GM03348 (cell line): ENCODE measurements at regions not wholly inside any gene's neighbourhood (a gene's known extent, or its start where the extent isn't known, plus 50 kb on each side); places are given as distances from the start of the nearest gene placed in this dataset.
"Not testable (repeated sequence)": the region's sequence is repeated elsewhere in the genome, so short reads cannot be mapped to it uniquely, and the experiment has no call there.

Source experiments
- DNase-seq: peaks from one replicate; pipeline ENCODE4 v3.0.0; 2012; ENCODE audit warnings: low spot score

GRCh38 chr5:106698169-106698568 lies 972.6 kb downstream of the EFNA5 start:
- DNase-seq: no peak

GRCh38 chr5:106691701-106692100 lies 979.0 kb downstream of the EFNA5 start:
- no peak for DNase-seq

GRCh38 chr5:106690585-106690984 lies 980.2 kb downstream of the EFNA5 start:
- no peak for DNase-seq

GRCh38 chr5:106680330-106680729 lies 990.4 kb downstream of the EFNA5 start:
- no peak for DNase-seq

GRCh38 chr5:106677057-106677456 lies 993.7 kb downstream of the EFNA5 start:
- DNase-seq: no peak

- no peak for DNase-seq
Measured at GRCh38 chr5:106675687-106676086, 995.0 kb downstream of the EFNA5 start.

GRCh38 chr5:106673941-106674340 lies 996.8 kb downstream of the EFNA5 start:
- no peak for DNase-seq

- no peak for DNase-seq
Measured at GRCh38 chr5:106661866-106662265, 1008.9 kb downstream of the EFNA5 start.

GRCh38 chr5:106660681-106661080 lies 1010.1 kb downstream of the EFNA5 start:
- DNase-seq: no peak

GRCh38 chr5:106658150-106658549 lies 1012.6 kb downstream of the EFNA5 start:
- no peak for DNase-seq

- DNase-seq: no peak
Measured at GRCh38 chr5:106656821-106657220, 1013.9 kb downstream of the EFNA5 start.

- DNase-seq: no peak
Measured at GRCh38 chr5:106649031-106649430, 1021.7 kb downstream of the EFNA5 start.

- no peak for DNase-seq
Measured at GRCh38 chr5:106648401-106648800, 1022.3 kb downstream of the EFNA5 start.

- DNase-seq: no peak
Measured at GRCh38 chr5:106646106-106646505, 1024.6 kb downstream of the EFNA5 start.

- no peak for DNase-seq
Measured at GRCh38 chr5:106640511-106640910, 1030.2 kb downstream of the EFNA5 start.

GRCh38 chr5:106639488-106639887 lies 1031.2 kb downstream of the EFNA5 start:
- DNase-seq: no peak

GRCh38 chr5:106637275-106637674 lies 1033.5 kb downstream of the EFNA5 start:
- DNase-seq: no peak

- DNase-seq: no peak
Measured at GRCh38 chr5:106634375-106634774, 1036.4 kb downstream of the EFNA5 start.

GRCh38 chr5:106633825-106634224 lies 1036.9 kb downstream of the EFNA5 start:
- no peak for DNase-seq

GRCh38 chr5:106628456-106628855 lies 1042.3 kb downstream of the EFNA5 start:
- not testable (repeated sequence) for DNase-seq

GRCh38 chr5:106610041-106610440 lies 1060.7 kb downstream of the EFNA5 start:
- no peak for DNase-seq

GRCh38 chr5:106601620-106602019 lies 1069.1 kb downstream of the EFNA5 start:
- no peak for DNase-seq

- DNase-seq: no peak
Measured at GRCh38 chr5:106600803-106601202, 1069.9 kb downstream of the EFNA5 start.

GRCh38 chr5:106595864-106596263 lies 1074.9 kb downstream of the EFNA5 start:
- no peak for DNase-seq

- DNase-seq: no peak
Measured at GRCh38 chr5:106584268-106584667, 1086.5 kb downstream of the EFNA5 start.
